Osteocyte (in vitro differentiated cells): ENCODE measurements at regions not wholly inside any gene's neighbourhood (a gene's known extent, or its start where the extent isn't known, plus 50 kb on each side); places are given as distances from the start of the nearest gene placed in this dataset.
A peak's percentile ranks its signal among the peaks of the same experiment; 100 is the strongest.

ENCODE experiments used
- DNase-seq: peaks from one replicate; pipeline ENCODE4 v3.0.0; 2021; ENCODE audit warnings: mixed read lengths; ENCODE audit not compliant: unreplicated experiment; ENCODE audit errors: extremely low spot score
- H3K27ac Mint-ChIP-seq: one replicate; pipeline ENCODE4 v1.8.0; 2021; ENCODE audit warnings: mild to moderate bottlenecking, mixed read lengths; ENCODE audit not compliant: unreplicated experiment
- H3K27me3 Mint-ChIP-seq: one replicate; pipeline ENCODE4 v1.8.0; 2021; ENCODE audit warnings: mixed read lengths; ENCODE audit not compliant: unreplicated experiment
- H3K36me3 Mint-ChIP-seq: one replicate; pipeline ENCODE4 v1.8.0; 2021; ENCODE audit warnings: mixed read lengths; ENCODE audit not compliant: unreplicated experiment
- H3K4me1 Mint-ChIP-seq: one replicate; pipeline ENCODE4 v1.8.0; 2021; ENCODE audit warnings: mixed read lengths; ENCODE audit not compliant: unreplicated experiment
- H3K4me3 Mint-ChIP-seq: one replicate; pipeline ENCODE4 v1.8.0; 2021; ENCODE audit warnings: mild to moderate bottlenecking, moderate library complexity, mixed read lengths; ENCODE audit not compliant: unreplicated experiment
- H3K9me3 Mint-ChIP-seq: one replicate; pipeline ENCODE4 v1.8.0; 2021; ENCODE audit warnings: mixed read lengths; ENCODE audit not compliant: unreplicated experiment
- CTCF ChIP-seq: fragments of 200-600 bp; sonication (generic); IDR thresholded peaks from 2 replicates; pipeline ENCODE4 v1.5.0; 2021; ENCODE audit warnings: antibody characterized with exemption, mild to moderate bottlenecking, moderate library complexity

DNA sequence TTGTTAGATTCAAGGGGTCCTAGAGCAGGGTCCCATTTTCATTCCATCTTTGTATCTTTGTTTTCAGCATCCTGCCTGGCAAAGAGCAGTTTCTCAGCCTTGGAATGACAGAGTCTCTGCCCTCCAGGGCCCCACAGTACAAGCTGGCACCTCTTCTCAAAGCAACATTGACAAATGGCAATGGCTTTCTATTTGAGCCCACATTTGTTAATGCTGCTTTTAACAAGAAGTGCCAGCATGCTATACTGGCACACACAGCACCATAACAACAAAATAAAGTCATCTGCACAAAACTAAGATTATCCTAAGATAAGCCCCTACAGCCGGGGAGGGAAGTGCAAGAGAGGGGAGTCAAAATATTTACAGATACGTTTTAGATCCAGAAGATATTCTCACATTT, 309.7 kb upstream of the C11orf87 start:
- Mint-ChIP-seq H3K27ac (no peak overlapping the region), H3K36me3 (no peaks in the 10 kb centered on the region), H3K27me3 (no peaks in the 10 kb centered on the region), H3K4me1 (no peaks in the 10 kb centered on the region), H3K9me3 (no peaks in the 10 kb centered on the region), H3K4me3 (no peak overlapping the region)
- no peak for DNase-seq
- no peak for TF ChIP-seq CTCF

- Mint-ChIP-seq H3K4me1 (no peaks in the 10 kb centered on the region), H3K27me3 (no peaks in the 10 kb centered on the region), H3K4me3 (no peak overlapping the region), H3K27ac (no peak overlapping the region), H3K36me3 (no peaks in the 10 kb centered on the region), H3K9me3 (no peaks in the 10 kb centered on the region)
- TF ChIP-seq CTCF: no peak
- DNase-seq: no peak
Observed at GRCh38 chr11:109112821-109113280, 309.1 kb upstream of the C11orf87 start.

GRCh38 chr11:109120341-109120740, 301.6 kb upstream of the C11orf87 start:
- no peaks in the 10 kb centered on the region for H3K36me3 Mint-ChIP-seq
- H3K4me3 Mint-ChIP-seq: no peak overlapping the region
- DNase-seq: no peak
- H3K9me3 Mint-ChIP-seq: no peaks in the 10 kb centered on the region
- peaks cover 14% of the 10 kb centered on the region for H3K4me1 Mint-ChIP-seq
- H3K27ac Mint-ChIP-seq: no peak overlapping the region
- H3K27me3 Mint-ChIP-seq: no peaks in the 10 kb centered on the region
- TF ChIP-seq CTCF: peak; percentile 6

DNA sequence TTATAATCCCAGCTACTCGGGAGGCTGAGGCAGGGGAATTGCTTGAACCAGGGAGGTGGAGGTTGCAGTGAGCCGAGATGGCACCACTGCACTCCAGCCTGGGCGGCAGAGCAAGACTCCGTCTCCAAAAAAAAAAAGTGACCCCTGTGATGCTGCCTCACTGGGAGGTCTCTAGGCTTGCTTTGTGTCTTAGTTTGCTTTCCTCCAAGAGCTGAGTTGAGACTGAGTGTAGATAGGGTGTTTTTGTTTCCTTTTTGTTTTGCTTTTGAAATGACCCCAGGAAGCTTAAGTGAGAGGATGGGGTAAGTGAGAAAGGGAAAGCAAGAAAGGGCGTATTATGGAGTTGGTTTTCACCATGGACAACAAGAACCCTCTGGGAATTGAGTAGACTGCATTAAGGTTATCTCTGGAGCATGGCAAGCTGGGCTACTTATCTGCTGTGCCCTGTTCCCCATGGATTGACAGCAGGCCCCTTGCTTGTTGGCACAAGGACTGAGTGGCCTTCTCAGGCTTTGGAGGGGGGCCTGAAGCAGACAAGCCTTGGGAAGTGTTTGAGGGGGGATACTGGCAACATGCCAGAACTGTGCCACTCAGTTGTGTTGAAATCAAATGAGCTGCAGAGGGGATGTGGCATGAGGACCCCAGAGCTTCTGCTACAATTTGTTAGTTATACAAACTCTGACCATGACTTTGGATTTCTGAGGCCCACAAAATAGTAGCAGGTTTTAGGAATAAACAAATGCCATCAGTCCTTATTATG, 300.6 kb upstream of the C11orf87 start:
- Mint-ChIP-seq H3K27ac (no peak overlapping the region), H3K36me3 (no peaks in the 10 kb centered on the region), H3K27me3 (no peaks in the 10 kb centered on the region), H3K9me3 (no peaks in the 10 kb centered on the region), H3K4me3 (no peak overlapping the region), H3K4me1 (peaks cover 14% of the 10 kb centered on the region)
- no peak for DNase-seq
- no peak for TF ChIP-seq CTCF

DNA sequence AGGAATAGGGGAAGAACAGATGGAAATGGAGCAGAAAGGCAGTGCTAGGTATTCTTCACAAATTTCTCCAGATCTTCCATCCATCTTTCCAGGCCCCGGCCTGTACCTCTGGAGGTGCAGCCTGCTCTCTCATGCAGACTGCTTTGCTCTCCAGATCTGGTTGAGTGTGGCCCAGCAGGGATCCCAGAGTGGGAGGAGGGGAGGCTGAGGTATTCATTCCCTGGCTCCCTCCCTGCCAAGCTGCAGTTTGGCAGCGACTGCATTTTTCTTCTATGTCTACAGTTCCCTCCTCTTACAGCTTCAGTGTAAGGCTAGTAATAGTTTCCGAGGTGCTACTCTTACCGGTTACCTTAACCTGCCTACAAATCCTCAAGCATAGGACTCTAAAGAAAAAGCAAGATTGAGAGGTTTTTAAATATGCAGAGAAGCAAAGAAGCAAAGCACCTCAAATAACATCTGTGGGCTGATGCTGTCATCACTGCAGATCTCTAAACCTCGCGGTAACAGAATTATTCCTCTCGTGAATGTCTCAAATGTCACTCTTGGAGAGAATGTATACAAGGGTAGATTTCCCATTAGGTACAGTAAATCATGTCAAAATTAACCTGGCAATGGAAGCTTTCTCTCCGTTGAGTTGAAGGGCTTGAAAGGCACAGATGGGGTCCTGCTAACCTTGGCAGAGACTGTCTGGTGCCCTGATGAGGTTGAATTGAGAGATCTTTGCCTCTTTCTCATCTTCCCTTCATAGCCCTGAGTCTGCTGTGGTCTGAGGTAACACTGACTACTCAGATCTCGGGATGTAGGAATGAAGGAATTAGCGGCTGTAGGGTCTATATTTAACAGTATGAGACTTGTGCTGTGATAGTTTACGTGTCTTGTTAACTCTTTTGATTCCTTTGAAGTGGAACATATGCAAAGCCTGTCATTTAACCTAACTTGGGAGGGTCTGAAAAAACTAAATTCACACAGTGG, 297.9 kb upstream of the C11orf87 start:
- no peak for TF ChIP-seq CTCF
- DNase-seq: no peak
- Mint-ChIP-seq H3K4me1 (peaks cover 14% of the 10 kb centered on the region), H3K4me3 (no peak overlapping the region), H3K36me3 (no peaks in the 10 kb centered on the region), H3K27me3 (no peaks in the 10 kb centered on the region), H3K27ac (no peak overlapping the region), H3K9me3 (no peaks in the 10 kb centered on the region)
